GM18499 (cell line): ENCODE measurements at regions not wholly inside any gene's neighbourhood (a gene's known extent, or its start where the extent isn't known, plus 50 kb on each side); places are given as distances from the start of the nearest gene placed in this dataset.

Source experiments
- ATAC-seq: cut with Tn5 transposase; IDR thresholded peaks from one replicate; pipeline ENCODE4 v1.9.1; 2021; ENCODE audit warnings: moderate number of reproducible peaks; ENCODE audit not compliant: insufficient read depth, unreplicated experiment

DNA sequence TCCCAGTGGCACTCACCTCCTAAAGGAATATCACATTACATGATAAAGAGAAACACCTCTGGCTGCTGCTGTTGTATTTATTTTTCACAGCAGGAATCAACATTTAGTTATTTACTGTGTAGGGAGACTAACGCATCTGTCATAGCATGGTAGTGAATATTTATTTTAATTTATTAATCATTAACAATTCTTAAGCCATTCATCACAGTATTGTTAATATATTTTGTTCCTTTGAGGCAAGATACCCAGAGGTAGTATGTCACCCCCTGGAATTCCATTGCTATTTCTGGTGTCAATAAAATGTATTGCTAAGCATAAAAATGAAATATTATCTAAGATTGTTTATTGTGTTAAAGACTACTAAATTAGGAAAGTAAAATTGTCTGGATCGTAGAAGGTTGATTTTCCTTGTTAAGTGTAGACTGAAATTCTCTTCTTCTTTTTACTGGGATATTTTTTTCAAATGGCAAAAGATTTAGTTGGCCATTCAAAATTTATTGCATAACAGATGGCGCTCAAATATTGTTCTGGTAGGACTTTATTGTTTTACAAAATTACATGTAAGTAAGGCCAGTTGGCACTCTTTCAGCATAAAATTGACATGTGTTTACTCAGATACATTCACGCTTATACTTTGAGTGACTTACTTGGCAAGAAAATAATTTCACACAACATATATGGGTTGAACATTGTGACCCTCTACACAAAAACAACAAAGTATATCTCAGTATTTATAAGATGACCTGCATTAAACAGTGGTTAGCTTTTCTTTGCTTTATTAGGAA, 1358.7 kb upstream of the SORCS1 start:
- no peak for ATAC-seq

DNA sequence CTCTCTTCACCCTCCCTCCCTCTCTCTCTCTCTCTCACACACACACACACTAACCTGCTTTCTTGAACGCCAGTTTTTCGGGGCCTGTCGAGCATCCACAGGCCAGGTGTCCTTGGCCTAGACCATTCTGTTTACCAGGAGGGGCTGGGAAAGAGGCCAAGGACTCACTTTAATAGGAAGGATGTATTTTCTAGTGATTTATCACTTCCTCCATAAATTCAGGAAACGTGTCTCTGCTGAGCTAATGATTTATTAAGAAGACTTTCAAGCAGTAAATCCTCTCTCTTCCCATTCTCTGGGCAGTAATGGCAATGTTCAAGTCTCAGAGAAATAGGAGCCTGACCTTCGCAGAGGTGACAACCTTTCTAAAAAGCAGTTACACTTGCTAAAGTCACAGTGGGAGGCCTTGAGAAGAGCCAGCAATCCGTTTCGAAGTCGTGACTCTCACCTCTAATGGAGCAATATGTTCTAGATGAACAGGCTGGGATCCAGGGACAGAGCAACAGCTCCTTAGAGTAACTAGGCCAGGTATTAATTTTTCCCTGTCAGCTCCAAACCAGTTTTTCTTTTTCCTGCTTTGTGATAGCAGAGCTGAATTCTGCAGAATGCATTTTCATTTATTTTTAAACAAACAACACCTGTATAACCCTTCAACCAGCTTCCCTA, 1357.5 kb upstream of the SORCS1 start:
- no peak for ATAC-seq

DNA sequence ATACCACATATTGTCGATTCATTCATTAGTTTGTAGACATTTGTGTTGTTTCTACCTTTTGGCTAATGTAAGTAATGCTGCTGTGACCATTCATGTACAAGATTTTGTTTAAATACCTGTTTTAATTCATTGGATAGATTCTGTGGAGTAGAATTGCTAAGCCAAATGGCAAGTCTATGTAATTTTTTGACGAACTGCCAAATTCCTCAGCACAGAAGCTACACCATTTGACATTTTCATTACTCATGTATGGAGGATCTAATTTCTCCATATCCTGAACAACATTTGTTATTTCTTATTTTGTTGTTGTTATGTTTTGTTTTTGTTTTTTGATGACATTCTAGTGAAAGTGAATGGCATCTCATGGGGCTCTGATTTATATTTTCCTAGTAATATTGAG, 1351.3 kb upstream of the SORCS1 start:
- no peak for ATAC-seq

DNA sequence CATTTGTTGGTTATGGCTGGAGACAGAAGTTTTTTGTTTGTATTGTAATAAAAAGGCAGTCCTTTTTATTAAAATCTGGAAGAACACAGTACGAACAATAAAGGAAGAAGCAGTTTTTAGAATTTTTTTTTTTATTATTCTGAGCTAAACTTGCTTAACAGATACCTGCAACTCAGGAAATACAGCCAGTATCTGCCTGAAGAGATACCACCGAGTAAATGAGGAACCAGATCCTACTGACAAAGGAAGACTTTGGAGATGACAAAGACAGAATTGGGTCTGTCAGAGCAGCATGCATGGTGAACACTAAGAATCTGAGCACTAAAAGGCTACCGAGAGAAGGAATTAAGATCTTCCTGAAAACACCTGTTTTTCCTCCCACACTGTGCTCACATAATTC, 1335.9 kb upstream of the SORCS1 start:
- ATAC-seq = no peak

DNA sequence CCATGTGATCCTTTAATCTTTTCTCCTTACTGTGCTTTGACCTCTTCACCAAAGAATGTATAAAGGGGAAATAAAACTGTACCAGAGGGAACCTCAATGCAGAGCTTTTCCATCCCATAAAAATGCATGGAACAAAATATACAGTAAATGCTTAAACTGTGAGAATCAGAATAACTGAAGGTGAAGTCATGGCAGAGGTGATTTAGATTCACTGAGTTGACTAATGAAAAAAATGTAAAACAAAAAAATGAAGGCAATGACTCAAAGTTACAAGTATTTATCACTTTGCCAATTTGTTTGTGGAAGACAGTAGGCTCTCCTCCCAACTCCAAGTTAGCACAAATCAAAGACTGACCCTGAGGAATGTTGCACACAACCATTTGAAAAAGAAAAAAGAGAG, 1331.6 kb upstream of the SORCS1 start:
- ATAC-seq = no peak

DNA sequence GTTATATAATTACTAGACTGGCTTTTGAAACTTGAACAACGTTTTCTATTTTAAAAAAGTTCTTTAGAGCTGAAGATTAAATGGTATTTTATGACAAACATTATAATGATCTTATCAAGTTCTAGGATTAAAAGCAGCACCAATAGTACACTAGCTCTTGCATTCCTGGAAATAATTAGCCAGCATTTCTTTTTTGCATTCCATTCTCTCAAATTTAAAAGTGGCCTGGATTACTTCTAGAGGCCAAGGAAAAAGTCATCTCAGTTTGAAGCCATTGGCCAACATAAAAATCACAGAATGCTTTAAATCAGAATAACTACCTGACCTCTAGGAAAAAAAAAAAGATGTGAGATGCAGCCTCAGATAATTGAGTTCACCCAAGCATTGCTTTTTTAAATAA, 1326.4 kb upstream of the SORCS1 start:
- no peak for ATAC-seq

DNA sequence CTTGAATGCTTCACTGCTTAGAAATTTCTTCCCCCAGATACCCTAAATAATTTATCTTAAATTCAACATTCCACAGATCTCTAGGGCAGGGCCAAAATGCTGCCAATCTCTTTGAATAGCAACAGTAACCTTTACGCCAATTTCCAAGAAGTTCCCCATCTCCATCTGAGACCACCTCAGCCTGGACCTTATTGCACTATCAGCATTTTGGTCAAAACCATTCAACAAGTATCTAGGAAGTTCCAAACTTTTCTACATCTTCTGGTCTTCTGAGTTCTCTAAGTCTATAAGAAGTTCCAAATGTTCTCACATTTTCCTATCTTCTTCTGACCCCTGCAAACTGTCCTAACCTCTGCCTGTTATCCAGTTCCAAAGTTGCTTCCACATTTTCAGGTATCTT, 1306.9 kb upstream of the SORCS1 start:
- no peak for ATAC-seq

DNA sequence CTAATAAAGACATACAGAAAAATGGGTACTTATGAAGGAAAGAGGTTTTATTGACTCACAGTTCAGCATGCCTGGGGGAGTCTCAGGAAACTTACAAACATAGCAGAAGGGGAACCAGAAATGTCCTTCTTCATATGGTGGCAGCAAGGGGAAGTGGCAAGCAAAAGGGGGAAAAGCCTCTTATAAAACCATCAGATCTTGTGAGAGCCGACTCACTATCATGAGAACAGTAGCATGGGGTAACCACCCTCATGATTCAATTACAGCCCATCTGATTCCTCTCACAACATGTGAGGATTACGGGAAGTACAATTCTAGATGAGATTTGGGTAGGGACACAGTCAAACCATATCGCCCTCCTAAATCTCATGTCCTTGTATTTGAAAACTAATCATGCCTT, 1305.4 kb upstream of the SORCS1 start:
- no peak for ATAC-seq

DNA sequence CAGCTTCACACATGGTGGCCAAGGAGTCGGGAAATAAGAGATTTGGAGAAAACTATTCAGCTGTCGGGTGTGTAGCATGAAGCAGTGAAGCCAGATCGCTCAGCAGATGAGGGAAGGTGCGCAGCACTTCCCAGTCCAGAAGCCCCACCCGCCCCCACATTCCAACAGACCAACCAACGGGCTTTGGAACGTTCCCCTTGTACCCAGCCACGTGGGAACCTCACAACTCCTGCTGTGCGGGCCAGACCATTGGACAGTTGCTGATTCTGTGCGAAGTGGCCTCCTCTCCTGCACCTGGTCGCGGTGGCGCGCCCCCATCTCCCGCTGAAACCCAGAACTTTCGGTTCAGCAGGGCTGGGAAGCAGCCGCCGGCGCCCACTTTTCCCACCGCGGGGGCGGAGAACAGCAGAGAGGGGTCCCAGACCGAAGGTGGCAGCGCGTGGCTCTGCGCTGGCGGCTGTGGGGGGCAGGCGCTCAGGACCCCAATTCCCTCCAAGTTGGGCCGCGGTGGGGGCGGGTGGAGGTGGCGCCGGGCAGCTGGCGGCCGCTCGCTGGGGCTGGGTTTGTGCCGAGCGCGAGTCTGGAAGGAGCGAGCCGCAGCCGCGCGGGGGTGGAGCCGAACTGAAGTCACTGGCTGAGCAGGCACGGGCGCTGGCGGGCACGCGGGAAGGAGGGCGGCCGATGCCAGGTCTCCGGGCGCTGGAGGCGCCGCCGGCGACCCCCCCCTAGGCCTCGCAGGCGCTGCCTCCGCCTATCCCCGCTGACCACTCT, 1301.5 kb upstream of the SORCS1 start:
- no peak for ATAC-seq

DNA sequence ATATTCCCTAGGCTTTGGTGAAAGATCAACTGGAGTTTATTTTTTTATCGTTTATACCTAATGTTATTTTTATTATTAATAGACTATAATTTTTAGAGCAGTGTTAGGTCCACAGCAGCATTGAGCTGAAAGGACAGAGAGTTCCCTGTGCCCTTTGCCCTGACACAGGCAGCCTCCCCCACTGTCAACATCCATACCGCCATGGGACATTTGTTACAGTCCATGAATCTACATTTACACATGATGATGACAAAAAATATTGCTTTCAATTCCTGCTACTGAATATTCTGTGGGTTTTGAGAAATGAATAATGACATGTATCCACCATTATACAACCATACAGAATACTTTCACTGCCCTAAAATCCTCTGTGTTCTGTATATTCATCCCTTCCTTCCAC, 1297.5 kb upstream of the SORCS1 start:
- ATAC-seq = no peak

DNA sequence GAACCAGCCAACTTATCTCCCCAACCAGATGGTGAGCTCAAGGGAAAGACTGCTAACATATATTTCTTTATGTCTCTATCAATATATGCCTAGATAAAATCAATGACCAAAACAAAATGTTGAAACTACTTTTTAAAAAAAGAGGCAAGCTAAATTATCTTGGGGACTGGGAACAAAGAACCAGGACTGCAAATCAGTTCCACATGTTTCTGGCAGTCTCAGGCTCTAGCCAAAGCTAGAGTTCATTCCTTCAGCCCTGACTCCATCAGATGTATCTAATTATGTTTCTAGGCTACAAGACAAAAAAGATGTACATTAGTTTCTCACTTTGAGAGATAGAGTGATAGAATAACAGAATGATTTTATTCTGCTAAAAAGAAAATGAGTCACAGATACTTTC, 1290.3 kb upstream of the SORCS1 start:
- ATAC-seq = no peak

DNA sequence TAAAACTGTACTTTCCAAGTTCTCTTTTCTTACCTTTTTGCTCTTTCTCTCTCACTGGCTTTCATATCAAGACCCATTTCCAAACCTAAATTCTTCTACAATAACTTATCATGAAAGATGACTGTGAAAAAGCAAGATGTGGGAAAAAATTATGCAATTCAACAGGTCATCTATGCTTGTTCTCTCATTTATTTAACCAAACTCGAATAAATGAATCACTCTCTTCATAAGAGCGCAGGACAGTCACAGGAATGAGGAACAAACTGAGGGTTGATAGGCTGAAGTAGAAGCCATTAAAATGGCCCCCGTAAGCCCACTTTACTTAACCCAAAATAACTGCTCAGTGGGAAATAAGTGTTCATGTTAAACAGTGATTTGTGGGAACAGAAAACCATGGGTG, 1289.7 kb upstream of the SORCS1 start:
- no peak for ATAC-seq

DNA sequence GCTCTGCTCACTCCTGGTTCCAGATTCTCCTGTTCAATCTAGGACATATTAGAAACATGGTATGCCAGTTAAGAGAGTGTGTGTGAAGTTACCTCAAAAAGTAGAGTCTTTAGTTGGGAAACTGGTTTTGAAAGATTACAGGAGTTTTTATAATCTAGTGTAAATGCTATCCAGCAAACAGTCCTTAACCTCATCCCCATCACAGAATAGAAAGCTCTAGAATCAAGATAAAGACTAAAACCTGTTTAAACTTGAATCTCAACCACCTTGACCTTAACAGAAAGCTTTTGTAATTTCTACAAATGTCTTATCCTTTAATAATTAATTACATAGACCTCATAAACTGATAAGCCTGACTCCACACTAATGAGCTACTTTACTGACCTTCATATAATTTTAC, 1288.7 kb upstream of the SORCS1 start:
- no peak for ATAC-seq

DNA sequence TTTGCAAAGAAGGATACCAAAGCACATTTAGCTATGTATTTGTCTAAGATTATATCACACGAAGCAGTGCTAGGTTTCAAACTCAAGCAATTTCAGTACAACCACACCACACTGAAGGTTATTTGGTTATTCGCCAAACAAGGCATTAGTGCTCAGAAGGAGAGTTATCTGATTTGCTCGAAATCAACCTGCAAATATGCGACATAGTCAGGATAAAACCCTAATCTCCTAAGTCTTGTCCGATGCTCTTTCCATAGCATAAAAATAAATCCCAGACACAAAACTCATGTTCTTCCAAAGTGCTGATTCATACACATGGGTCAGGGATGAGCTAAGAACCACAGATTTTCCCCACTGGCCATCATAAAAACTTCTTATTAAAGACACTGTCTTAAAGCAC, 1288.0 kb upstream of the SORCS1 start:
- ATAC-seq = no peak

DNA sequence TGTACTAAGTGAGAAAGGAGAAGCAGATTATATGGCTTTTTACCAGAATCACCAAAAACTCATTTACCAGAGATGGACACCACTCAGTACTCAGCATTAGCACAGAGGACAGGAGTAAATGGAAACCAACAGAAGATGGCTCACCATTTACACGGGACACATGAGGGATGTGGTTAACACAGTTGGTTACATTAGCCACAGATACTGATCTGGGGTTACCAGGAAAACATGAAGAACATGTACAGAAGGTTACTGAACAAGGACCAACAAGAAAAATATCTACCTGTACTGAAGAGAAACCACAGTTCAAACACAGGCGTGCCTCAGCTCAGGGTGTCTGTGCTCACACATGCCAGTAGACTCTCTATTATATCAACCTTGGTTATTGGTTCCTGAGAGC, 1285.8 kb upstream of the SORCS1 start:
- no peak for ATAC-seq

DNA sequence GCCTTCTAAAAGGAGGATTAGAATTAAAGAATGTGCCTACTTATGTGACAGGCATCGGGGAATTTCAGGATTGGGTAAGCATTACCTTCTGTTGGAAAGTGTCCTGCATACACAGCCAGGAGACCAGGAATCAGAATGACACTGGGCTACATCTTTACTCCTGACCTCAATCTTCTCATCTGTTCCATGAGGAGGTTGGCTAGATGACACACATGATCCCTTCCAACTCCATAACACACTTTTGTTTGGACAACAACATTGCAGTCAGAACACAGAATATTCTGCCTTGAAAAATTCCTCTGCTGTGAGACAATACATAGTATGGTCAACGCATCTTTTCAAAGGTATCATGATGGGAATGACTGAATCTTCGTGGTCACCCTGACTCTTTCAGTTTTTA, 1281.2 kb upstream of the SORCS1 start:
- ATAC-seq = no peak

DNA sequence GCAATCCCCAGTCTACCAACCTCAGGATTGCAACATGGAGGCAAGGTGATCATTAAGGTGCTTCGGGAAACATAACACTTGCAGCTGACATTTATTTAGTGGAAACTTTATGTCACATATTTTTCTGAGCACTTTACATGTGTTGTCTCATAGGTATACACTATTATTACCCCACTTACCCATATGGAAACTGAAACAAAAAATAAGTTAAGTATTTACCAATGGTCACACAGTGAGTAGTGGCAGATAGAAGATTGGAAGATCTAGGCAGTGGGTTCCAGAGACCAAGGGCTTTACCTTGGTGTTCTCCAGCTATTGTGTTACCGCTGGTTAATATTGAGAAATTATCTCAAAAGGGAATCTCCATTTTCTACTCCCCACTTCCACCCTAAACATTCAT, 1279.1 kb upstream of the SORCS1 start:
- ATAC-seq = peak; percentile 63

DNA sequence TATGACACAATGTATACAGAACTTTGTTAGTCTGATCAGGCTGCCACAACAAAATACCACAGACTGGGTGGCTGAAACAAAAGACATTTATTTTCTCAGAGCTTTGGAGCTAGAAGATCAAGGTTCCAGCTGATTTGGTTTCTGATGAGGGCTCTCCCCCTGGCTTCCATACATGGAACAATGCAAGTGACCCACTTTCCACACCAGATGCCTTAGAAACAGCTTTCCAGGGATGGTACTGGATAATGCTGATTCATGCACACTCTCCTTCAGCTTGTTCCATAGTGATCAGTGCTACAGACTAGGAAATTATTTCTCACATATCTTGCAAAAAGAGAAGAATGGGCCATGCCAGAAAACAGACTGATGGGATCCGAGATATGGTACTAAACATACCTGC, 1274.9 kb upstream of the SORCS1 start:
- no peak for ATAC-seq

DNA sequence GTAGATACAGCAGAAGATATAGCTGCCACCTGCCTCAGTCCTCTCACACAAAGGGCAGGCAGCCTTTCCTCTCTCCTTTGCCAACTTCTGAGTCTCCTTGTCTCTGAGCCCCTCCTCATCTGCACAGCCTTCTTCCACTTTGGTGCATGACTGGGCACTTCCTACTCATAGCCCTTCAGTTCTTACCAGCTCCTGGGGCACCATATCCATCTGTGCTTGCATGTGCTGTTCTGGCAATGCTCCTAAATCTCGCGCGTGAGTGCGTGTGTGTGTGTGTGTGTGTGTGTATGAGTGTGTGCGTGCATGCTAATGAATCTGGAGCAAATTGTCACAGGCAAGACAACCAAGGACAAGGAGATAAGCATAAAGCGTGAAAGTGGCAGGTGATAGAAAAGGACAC, 1271.6 kb upstream of the SORCS1 start:
- ATAC-seq = no peak

DNA sequence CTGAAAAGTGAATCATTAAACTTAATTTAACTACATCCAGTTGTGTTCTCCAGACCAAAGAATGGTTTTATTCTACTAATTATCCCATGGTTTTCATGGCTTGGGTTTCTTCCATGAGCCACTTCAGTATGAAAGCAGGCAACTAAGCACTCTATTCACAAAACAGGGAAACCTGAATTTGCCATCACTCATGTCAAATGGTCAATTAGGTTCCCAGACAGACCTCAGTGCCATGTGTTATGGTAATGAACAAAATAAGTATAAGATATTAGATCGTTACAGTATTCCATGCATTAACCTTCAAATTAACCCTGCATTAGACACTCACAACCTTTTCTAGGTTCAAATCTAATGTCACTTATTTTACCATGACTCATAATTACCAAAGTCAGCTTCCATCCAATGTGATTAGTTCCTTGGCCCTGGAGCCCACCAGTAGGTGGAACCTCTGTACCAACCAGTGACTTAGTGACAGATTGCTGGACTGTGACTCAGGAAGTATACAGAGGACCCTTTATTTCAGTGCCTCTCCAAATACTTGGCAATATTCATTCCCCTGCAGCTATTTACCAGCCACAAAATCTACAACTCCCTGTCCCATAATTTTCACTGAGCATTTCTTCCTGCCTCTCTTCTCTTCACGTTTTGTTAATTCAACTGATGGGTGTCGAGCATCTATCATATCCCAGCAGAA, 1270.2 kb upstream of the SORCS1 start:
- ATAC-seq = no peak

DNA sequence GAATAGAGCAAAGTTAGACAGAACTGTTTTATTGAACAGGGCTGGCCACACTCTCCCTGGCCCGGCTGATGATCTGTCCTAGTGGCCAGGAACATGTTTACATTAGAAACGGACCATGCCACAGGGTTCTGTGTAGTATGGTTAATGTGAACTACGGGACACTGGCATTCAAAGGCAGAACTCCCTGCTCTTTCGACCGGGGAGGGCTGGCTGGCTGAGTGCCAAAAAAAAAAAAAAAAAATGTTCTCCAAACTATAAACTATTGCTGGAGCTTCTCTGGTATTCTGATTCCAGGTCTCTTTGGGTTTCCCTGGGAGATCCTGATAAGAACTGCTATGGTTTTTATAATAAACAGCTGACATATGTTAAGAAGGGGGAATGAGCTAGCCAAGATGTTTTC, 1262.6 kb upstream of the SORCS1 start:
- no peak for ATAC-seq
